ENCODE measurements at regions not wholly inside any gene's neighbourhood (a gene's known extent, or its start where the extent isn't known, plus 50 kb on each side); places are given as distances from the start of the nearest gene placed in this dataset.

DNA sequence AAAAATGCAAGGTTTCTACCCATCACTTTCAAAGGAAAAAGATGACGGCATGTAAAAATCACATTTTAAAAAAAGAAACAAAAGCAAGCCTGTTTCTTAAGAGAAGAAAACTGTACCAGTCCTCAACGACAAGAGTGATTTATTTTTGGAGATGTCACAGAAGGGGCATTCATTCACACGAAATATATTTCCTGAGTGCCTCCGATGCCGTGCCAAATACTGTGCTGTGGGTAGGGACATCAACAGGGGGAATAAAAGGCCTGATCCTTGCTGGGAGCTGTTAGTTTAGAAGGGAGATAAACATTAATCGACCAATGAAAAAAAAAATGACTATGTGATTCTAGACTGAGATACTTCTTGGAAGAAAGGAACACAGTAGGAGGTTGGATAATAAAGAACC is 297.5 kb upstream of the SOX5 start:
- no peak for TF ChIP-seq EZH2 (IDR thresholded peaks at IDR 0.05; ENCODE audit: insufficient read depth, poor library complexity, severe bottlenecking)
- TF ChIP-seq EZH2phosphoT487 (IDR thresholded peaks at IDR 0.05; ENCODE audit: insufficient read depth, low read depth), result no peak
